GM19438 (cell line): ENCODE measurements at regions not wholly inside any gene's neighbourhood (a gene's known extent, or its start where the extent isn't known, plus 50 kb on each side); places are given as distances from the start of the nearest gene placed in this dataset.

Experiments
- ATAC-seq: cut with Tn5 transposase; IDR thresholded peaks from one replicate; pipeline ENCODE4 v1.9.1; 2021; ENCODE audit warnings: low read depth; ENCODE audit not compliant: unreplicated experiment

DNA sequence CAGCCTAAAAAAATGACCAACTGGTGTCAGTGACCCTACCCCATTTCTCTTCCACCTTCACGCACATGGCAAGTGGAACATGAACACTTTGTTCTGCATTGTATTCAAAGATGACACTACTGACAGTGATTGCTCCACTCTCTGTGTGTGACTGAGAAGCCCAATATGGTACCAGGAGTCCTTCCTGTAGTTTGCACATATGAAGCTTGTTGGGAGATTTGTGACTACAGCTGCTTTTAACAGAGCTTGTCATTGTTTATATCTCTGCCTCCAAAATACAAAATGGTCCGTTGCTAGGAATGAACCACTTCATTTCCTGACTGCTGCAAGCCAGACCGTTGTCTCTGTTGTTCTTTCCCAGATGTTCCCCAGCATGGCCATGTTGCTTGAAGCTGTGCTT is 140.3 kb upstream of the TCF21 start:
- no peak for ATAC-seq

DNA sequence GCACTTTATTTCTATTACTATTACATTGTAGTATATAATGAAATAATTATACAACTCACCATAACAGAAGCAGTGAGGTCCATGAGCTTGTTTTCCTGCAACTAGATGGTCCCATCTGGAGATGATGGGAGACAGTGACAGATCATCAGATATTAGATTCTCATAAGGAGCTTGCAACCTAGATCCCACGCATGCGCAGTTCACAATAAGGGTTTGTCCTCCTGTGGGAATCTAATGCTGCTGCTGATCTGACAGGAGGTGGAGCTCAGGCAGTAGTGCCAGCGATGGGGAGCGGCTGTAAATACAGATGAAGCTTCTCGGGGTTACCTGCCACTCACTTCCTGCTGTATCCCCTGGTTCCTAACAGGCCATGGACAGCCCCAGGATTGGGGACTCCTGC is 139.5 kb upstream of the TCF21 start:
- ATAC-seq = no peak

DNA sequence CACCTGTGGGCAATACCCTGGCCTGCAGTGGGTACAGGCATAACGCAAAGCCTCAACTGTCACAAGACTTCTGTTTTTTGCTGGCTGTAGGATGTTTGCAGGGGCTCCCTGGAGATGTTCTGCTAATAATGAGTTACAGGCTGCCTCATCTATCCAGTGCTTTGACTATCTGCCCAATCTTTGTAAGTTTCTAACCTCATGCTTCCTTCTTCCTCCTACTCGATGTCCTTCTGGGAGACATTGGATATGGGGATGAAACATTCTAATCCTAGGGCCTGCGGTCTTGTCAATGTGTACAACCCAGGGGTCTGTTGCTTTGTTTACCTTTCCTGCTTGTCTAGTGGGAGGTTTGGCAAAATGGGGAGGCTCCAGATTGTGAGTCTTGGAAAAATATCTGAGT is 136.8 kb upstream of the TCF21 start:
- ATAC-seq = no peak

DNA sequence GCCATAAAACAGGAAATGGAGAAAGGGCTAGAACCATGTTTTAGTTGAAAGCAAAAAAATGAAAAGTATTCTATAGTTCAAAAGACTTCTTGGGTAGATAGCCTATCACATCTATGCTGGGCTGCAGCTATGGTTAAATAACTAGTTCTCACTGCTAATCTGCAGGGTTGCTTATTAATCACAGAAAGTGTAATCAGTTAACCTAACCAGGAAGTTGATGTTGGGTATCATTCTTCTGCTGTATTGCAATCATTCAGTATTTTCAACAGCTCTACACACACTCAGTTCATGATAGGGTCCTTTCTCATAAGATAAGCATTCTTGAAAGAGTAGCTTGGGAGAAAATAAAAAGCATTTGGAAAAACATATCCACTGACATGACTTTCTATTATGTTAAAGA is 135.2 kb upstream of the TCF21 start:
- no peak for ATAC-seq

DNA sequence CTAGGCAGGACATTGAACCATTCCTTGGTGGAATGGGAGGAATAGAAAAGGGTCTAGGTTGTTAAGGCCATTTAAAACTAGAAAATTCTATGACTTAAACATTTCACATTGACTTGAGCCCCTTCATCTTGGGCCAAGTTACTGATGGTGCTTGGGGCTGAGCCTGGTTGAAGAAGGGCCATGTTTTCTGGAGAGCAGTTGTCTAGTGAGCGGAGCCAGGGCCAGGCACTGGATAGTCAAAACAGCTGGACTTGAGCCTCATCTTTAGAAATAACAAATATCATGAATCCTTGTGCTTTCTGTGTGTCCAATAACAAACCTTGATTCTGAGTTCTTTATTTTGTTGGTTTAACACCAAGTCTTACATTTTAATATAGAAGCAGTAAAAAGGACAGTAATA is 134.6 kb upstream of the TCF21 start:
- no peak for ATAC-seq

DNA sequence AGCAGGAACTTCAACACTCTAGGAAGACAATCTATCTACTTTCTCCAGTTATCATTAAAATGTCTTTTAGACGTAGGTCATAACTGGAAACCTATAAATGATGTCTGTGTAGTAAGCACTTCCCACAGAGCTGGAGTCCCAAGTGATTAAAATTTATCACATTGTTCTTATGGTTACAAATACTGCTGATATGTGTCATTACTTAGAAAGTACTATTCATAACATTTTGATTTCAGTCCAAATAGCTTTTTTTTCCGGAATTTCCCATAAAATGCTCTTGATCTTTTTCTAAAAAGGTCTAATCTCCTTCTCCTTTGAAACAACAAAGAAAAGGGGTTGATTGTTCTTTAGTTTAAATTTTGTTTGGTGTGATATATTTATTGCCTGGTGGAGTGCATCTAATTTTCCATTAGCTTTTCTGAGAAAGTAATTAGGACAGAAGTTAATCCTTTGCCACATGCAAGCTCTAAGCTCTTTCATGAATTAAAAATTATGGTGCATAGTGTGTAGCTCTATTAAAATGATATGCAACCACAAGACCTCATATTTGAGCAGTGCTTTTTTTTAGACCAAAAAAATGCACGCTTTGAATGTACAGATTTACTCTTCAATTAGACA is 132.7 kb upstream of the TCF21 start:
- ATAC-seq = no peak

DNA sequence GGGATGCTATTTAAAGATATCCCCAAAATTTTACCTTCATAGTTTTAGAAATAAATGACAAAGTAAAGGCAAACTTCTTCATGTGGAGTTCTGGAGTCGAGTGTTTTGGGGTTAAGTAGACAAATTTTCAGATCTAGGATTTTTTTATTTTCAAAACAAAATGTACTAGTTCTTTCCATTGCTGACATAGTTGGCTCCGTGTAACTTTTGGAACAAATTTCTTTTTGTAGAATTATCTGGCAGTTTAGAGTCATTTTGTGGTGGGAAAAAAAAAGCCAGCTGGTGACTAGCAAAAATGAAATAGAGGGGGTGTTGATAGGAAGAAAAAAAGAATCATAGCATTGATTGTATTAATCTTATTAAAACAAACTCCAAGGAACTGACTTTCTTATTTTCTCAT is 131.6 kb upstream of the TCF21 start:
- ATAC-seq = no peak

DNA sequence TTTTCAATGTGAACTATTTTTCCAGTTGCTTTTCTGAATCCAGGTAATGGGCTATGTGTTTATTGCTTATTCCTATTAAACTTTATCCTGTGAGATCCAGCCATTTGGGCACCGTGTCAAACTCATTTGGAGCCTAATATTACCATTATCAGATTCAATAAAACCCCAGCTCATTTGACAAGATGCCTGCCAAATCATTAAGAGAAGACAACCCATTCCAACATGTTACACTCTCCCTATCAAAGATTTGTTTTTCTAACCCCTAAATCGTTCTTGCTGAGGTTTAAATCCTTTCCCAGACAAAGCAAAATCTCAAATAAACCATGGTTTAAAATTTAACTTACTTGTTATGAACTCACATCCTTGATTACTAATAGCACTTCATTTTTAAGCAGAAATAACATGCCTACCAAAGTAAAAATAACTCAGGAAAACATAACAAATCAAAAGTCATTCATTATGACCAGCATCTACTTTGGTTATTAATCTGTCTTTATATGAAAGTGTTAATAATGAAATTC is 130.0 kb upstream of the TCF21 start:
- ATAC-seq = no peak

DNA sequence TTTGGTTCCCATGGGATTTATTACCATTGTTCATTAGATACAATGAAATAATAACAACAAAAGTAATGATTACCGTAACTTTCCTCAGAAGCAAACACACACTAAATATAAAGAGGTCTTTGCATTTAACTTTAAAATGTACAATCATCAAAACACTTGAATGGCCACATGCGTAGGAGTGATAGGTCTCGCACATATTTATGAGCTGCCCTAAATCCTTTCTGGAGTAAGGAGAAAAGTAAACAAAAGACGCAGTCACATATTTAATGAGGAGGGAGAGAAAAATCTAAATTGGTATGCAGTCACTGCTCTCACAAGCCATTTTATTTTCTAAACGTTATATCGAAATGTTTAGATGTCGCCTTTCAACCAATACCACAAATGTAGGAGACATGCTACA is 129.4 kb upstream of the TCF21 start:
- no peak for ATAC-seq

DNA sequence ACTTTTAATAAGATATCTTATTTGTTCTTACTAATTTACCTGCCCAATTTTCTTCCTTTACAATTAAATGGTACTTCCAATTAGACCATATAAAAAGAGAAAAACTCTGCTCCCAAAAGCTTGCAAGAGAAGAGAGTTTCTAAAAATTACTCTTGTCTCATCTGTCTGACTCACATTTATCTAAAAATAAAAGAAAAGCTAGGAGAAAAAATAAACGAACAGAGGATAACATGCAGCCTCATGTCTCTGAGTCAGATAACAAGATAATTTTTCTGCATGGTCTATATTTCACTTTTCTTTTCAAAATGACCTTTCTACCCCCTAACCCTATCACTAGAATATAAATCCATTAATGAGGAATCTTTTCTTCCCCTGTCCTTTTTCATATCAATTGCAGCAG is 127.2 kb upstream of the TCF21 start:
- ATAC-seq = no peak

DNA sequence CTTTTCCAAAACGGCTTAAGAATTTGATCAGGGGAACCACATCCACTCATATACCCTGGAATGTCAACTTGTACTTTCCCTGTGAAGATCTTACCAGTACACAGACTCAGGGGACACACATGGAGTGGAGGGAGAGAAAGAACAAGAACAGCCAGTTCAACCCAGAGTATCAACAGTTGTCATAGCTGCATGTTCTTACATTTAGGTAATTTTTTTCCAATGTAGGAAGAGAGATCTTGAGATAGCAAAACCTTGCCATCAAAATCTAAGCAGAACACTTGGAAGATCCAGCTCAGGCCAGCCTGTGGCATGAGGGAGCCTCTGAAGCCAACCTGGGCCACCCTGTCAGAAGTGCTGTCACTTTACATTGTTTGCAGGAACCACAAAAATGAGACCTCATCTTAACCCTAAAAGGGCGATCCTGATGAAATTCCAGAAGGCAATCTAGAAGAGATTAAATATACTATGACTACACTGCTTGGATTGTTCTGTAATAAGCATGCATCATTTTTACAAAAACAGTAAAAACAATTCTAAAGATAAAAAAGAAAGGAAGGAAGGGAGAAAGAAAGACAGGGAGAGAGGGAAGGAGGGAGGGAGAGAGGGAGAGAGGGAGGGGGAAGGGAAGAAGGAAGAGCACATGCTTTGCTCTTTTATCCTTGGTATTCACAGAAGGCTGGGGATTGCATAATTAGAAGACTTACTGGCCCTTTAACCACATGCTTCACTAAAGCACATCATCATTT is 124.7 kb upstream of the TCF21 start:
- no peak for ATAC-seq

DNA sequence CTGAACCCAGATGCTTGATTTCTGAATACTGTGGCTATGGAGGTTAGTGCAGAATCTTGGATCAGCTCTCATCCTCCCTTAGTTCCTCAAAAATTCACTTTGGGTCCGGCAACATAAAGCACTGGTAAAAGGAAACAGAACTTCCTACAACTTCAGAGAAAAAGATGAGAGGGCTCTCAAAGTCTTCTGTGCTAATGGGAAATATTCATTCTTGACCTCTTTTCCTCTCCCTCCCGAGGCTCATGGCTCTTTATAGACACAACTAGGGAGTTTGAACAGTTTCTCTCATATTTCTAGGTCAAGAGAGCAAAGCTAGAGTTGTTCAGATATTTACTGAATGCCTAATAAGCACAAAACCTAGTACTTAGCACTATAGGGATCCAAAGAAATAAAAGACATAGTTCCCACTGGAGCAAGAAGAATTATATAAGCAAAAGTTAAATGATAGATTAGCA is 124.1 kb upstream of the TCF21 start:
- ATAC-seq = no peak

DNA sequence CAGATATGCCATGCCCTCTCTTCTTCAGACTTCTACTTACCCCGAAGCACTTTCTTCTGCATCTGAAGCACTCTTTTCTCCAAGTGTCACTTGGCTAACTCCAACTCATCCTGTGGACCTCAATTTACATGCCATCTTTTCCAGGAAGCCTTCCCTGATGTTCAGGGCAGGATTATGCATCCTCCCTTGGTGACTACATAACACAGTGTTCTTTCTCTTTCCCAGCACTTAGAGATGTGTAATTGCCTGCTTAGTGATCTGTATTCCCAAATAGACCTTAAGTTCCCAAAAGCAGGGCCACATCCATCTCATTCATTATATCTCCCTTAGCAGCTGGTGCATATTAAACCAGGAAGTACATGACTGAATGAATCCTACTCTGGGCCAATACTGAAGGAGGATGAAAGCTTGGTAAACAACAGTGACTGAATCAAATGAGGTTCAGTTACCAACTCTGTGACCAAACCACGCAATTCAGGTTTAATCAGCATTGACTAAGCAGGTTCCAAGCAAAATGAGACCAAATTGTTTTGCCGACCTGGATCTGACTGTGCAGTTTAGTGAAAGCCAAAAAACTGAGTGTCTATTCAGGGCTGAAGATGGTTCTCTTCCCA is 121.4 kb upstream of the TCF21 start:
- ATAC-seq = no peak

DNA sequence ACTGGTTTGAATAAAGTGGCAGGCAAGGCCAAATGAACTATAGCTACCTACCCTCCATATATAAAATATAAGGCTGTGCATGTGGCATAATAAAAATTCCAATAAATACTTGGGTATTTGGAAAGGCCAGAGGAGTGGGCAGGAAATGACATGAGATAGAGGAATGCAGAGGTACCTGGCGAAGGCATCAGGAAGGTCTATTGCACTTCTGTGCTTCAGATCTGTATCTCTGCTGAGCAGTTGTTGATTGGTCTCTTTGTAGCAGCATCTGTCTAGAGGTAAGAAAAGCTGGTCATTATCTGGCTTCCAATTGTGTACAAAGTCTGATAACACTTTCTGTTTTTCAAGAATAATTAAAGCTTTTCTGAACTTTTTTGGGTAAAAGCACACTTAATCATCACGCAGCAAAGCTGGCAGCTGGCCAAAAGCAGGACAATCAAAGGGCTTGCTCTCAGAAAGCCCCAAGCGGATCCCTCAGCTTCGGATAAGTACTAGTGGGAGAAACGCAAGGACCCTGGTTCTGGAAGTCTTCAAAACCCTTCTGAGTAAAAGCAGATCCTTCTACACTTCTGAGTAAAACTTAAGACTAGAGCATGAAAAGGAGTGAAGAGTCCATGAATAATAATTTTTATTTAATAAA is 120.1 kb upstream of the TCF21 start:
- no peak for ATAC-seq

DNA sequence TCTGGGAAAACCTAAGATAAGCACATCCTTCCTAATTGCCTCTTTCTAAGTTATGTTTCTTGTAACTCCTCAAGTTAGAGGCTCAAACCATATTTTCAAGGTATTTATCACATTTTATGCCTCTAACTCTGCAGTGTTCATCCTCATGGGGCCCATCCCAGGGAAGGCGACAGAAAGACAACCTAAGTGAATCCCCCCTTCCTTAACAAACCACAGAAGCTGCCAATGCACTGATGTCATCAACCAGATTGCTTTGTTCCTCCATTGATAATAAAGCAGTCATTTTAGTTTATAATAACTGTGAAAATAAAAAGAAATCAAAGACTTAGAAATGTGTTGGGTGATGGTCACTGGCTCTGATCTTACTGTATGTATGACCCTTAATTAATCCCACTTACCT is 119.5 kb upstream of the TCF21 start:
- ATAC-seq = no peak

DNA sequence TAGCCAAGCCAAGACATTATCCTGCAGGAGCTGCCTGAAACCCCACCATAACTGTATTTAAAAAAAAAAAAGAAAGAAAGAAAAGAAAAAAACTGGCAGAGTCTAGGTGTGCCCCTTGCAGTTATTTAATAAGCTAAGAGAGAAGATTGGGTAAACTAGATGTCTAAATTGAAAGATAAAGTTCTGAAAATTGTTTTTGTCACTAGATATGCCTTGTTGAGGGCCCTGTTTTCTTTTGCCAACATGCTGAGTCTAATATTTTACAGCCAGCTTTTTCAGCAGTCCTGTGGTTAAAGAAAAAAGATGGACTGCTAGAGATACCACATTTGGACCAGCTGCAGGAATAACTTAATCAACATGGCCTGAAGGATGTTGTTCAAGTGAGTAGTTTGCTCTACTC is 116.3 kb upstream of the TCF21 start:
- ATAC-seq = no peak

DNA sequence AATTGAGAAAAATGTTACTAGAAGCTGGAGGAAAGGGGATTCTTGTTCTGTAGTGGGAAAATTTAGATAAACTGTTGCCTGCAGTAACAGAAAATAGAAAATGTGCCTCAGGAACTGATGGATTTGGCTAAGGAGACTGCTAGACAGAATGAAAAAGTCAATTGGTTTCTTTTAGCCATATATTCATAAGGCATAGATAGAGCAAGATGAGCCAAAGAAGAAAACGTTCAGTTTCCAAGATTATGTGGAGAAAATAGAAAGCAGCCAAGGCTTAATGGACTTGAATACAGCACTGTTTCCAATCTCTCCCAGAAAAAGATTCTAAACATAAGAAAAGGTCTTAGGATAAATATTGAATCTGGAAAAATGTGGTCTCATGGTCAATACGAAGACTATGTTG is 115.1 kb upstream of the TCF21 start:
- no peak for ATAC-seq

DNA sequence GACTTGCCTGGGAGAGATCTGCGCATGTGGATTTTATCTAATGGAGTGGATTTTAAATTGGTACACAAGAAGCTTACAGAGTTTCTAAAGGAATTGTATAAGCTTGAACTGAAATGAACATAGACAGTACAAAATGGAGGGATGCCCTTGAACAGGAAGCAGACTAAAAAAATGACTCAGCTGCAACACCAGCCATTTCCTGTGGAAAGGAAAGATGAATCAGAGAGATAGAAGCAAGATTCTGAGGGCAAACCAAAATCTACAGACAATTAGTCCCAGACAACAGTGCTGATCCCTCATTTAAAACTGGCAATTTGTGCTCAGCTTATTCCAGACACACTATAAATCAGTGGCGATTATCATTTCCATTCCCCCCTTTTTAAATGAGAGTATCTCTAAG is 114.6 kb upstream of the TCF21 start:
- ATAC-seq = no peak

DNA sequence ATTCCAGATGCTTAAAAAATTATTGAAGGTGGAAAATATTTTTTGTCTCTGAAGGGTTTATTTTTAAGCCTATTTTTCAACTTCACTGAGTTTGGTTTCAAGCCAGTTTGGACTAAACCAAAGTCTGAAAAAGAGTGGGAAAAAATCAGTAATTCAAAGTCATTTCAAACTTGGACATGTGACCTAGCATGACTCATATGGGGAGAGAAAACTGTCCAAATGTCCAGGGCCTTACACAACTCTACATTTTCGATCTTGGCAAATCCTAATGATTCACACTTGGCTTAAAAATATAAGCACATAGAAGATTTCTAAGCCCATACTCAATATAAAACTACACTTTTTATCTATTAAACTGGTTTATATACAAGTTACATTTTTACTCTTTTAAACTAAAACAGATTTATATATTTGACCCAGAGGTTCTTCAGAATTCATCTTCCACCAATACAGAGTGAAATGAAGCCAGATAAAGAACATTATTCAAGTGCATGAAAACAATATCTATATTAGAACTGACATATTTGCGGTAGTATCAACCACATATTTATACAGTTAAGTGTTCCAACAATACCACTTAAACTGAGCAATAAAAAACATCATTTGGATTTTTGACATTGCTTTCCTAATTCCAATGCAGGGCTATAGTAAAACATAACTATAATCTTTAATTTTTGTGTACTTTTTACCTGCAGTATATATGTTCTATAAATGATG is 110.3 kb upstream of the TCF21 start:
- no peak for ATAC-seq

DNA sequence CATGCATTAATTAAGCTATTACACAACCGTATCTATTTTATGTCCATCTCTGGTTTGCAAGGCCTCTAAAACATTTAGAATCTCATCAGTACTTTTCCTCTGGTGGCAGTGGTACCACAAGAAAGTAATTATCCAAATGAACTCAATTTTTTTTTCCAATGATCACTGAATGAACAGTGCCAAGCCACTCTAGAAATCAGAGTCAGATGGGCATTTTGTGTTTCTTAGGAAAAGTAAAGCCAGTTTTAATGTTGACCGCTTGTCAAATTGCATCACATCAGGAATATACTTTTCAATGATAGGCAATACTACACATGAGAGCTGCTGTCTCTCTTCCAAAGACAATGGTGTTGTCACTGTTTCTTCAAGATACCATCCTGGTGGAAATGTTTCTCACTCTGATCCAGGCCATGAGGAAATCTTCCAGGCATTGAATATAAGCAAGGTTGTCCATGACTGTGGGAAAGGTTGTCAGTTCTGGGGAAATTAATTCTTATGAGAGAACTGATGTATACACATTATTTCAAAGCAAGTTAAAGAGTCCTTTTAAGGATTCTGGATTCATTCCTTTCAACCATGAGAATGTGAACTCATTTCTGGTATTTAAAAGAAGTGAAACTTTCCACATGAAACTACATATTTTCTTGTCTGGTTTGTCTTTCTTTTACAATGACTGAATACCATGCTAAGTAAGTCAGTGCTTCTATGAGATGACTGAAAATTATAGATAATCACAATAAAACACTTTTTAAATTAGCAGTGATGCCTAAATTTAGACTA is 108.8 kb upstream of the TCF21 start:
- ATAC-seq = no peak
